Medulla oblongata (tissue), 1 donor: ENCODE measurements at regions not wholly inside any gene's neighbourhood (a gene's known extent, or its start where the extent isn't known, plus 50 kb on each side); places are given as distances from the start of the nearest gene placed in this dataset.

Experiments
- DNase-seq: peaks from one replicate; pipeline ENCODE4 v3.0.0-alpha.2; 2015; ENCODE audit errors: extremely low spot score

DNA sequence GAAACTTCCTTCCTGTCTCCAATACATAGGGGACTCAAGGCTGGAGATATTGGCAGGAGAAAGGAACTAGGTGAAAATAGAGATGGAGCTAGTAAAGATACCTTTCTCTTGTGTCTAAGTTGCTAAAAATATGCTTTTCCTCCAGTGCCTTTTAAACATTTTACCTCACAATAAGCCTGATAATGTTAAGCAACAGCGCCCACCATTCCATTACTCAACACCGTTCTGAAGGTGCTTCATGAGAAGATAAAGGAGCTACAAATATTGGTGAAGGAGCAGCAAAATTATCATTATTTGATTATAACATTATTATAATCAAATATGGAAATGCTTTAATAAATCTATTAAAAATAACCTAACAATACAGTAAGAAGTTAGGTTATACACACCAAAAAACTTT is 83.6 kb upstream of the BARX2 start:
- no peak for DNase-seq

DNA sequence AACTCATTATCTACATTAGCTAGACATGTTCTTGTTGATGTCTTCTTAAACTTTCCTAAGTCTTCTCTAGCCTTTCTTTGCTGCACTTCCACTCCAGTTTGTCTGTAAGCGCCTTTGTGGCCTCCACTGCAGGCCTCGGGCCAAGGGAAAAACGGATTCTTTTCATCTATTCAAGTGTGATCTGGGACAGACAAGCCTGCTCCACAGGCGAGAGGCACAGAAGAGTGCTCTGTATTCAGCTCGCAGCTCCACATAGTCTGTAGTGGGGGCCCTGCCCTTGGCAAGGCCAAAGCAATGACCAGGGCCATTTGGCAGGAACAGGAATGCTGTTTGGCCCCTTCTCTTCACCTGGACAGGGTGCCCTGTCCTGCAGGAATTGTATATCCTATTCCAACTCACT is 84.1 kb upstream of the BARX2 start:
- DNase-seq, result peak; percentile 94

DNA sequence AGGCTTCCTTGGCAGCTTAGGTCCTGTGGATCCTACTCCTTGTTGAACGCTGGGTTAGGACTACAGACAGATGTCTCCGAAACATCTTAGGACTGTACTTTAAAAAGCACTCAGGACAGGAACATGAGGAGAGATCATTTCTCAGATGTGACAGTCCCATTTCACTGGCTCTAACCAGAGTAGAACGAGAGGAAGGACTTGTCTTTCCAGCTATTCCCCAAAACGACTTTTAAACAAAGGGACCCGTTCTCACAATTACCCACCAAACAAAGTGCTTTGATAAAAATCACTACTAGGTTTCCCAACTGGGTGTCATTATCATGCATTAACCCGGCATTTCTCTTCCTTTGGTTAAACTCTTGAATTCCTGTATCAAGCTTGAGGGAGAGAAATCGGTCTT is 84.7 kb upstream of the BARX2 start:
- DNase-seq, result no peak

DNA sequence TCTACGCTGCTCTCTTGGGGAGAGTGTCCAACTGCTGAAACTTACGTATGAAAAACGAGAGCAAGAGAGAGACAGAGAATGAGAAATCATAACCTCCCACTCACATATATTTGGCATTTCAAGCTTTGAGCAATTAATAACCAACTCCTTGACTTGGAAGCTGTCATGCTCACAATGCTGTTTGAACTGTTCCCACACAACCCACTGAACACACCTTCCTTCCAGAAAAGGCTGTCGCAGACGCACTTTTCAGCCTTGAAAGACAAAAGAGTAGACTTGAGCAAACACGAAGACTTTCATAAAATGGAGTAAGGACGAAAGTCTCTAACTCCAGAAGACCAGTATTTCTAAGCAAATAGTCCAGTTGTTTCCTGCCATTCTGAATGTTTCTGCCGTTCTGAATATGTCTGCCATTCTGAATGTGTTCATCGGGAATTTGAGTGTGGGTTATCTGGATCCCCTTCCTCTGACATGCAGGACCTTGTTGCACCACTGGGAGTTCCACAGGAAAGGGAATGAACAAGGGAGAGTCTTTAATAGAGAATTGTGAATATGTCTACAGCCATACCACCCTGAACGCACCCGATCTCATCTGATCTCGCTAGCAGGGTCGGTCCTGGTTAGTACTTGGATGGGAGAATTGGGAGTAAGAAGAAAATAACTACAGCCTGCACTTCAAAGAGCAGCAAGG is 86.2 kb upstream of the BARX2 start:
- no peak for DNase-seq

DNA sequence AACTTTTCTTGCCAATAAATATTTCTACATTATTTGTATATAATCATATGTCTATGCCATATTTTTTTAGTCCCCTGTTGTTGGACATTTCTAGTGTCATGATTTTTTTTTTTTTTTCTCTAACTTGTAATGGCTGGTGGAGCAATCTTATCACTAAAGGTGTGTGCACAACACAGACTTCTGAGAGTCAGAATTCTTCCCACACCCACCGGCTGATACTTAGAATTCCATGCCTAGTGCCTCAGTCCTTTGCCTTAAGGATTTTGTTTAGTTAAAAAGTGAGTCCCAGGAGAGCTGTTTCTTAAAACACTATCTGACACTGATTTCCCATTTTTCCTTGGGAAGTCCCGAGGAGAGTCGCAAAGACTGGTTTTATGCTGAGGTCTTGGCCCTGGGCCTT is 87.7 kb upstream of the BARX2 start:
- no peak for DNase-seq

DNA sequence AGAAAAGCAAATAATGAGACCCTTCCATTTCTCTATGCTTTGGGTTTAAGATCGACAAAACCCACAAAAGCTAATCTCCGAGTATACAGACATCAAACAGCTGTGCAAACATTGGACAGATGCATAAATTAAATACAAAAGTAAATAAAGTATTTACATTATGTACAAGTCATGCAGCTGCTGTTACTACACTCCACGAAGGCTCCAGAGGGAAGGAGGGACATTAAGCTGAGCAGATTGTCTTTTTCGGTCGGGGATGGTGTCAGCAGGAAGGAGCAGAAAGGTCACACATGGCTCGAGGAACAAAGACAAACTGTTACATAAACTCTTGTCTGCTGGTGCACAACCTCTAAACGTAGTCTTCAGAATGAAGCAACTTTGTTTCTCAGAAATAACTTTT is 88.8 kb upstream of the BARX2 start:
- no peak for DNase-seq

- no peak for DNase-seq
Observed at GRCh38 chr11:129285402-129285786, 90.3 kb upstream of the BARX2 start.

- DNase-seq, result no peak
Observed at GRCh38 chr11:129283141-129283540, 91.0 kb upstream of the ARHGAP32 start.

DNA sequence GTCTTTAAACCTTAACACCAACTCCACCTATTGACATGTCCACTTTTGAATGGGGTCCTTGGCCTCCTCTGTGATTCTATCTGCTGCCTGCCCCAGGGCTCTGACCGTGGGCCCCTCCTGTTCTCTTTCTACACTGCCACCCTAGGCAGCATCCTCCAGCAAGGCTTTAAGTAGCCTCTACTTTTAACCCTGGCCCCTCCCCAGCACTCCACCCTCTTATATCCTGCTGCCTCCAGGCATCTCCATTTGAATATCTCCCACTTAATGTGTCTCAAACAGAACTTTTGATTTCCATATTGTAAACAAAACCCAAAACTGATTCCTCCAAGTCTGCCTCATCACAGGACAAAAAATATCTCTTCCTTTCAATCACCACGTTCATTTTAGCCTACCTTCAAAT is 90.5 kb upstream of the ARHGAP32 start:
- no peak for DNase-seq

- no peak for DNase-seq
Observed at GRCh38 chr11:129281471-129282415, 89.6 kb upstream of the ARHGAP32 start.

DNA sequence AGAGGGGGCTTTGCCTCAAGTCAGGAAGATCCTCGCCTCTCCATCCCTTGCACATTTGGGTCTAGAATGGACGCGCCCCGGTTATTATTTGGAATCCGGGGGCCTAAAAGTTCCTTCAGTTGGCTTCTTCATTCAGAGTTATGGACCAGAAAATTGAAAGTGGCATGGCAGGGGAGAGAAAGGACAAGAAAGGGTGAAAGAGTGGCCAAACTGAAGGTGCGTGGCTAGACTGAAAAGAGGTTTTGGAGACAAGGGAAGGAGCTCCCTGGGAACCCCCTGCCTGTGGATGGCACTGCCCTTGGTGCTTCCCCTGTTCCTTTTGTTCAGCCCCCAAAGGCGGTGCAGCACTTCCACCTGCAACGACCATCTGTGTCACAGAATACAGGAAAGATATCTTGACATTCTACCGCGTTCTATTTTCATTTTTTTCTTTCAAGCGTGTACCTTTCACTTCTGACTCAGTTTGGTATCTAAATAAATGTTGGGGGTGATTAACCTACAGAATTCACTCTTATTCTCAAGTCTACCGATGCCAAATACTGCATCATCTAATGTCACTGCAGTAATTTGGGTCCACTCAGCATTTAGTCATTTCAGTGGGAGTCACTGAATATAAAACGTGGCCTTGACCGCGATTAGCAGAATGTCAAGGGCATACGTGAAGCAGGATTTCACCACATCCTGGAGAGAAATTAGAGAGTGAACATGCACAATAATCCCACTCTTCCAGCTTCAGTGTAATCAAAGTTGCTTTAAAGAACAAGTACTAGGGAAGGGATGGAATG is 88.1 kb upstream of the ARHGAP32 start:
- peak; percentile 37 for DNase-seq

DNA sequence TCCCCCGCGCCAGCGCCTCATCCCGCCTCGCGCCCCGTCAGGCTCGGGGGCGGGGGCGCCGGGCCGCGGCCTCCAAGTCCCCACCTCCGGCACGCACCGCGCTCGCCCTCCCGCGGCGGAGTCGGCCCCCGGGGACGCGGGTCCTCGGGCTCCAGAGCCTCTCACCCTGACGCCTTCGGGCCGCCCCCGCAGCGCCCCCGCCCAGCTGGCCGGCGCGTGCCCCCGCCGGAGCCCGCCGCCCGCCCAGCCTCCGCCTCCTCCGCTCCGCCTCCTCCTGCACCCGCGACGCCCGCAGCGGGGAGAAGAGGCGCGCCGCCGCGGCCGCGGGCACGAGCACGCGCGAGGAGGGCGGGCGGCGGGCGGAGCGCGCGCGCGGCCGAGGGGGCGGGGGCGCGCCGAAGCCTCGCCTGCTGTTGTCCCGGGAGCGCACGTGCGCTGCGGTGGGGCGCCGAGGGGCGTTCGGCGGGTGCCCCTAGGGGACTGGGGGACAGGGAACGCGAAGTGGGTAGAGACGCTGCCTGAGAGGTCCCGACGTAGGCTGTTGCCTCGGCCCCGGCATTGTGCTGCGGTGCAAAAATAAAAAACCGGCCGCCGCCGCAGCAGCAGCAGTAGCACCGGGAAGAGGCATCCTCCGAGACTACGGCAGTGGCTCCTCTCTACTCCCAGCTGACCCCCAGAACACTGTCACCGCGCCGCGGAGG is 87.4 kb upstream of the ARHGAP32 start:
- DNase-seq, result peak; percentile 89

DNA sequence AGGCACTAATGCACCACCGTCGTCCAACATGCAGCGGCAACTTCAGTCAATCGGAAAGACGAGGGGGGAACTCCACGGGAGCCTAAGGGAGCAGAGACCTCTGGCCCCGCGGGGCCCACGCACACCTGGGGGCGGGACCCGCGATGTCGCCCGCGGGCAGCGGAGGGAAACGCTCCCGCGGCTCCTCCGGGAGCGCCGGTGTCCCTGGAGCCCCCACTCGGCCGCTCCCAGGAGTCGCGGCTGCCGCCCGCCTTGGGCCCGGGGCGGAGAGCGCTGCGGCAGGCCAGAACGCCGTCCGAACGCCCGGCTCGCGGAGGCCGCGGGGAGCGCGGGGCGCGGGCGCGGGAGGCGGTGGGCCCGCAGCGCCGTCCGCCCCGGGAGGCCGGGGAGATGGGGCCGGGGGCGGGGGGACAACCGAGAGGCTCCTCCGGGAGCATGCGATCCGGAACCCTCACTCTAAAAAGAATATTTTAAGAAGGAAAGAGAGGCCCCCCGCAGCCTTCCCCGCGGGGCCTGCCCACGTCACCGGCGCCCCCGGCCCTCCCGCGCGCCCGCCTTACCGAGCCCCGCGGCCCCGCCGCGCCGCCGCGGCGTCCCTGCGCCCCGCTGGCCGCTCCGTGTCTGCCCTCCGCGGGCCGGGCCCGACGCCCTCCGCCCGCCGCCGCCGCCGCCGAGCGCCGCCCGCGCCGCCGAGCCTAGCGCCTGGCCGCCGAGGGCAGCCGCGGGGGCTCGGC is 86.6 kb upstream of the ARHGAP32 start:
- no peak for DNase-seq

DNA sequence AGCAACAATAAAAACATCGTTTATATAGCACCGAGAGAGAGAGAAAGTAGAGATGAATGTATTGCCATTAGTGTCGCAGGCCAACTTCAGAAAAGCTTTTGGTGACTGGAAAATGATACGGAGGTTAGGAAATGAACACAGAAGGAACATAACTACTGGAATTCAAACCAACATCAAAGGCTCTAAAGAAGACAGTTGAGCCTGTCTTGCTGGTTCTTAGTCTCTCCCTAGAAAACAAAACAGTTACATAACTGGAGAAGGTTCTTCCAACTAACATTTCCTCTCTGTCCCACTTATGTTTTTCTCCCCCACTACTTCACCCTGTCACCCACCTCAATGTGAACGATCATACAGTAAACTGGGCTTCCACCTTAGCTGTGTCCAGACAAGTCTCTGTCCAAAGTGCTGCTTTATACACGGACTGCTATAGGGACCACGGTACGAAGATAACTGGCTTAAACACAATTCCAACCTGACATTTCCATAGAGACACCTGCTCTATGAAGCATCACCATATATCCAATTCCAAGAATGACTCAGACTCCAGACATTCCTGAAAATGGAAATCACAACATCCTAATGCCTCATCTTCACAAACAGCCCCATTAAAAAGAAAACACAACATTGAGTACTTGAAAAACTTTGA is 85.2 kb upstream of the ARHGAP32 start:
- DNase-seq, result no peak

- no peak for DNase-seq
Observed at GRCh38 chr11:129275828-129276227, 83.7 kb upstream of the ARHGAP32 start.

- DNase-seq, result peak; percentile 23
Observed at GRCh38 chr11:129273944-129274711, 82.0 kb upstream of the ARHGAP32 start.

DNA sequence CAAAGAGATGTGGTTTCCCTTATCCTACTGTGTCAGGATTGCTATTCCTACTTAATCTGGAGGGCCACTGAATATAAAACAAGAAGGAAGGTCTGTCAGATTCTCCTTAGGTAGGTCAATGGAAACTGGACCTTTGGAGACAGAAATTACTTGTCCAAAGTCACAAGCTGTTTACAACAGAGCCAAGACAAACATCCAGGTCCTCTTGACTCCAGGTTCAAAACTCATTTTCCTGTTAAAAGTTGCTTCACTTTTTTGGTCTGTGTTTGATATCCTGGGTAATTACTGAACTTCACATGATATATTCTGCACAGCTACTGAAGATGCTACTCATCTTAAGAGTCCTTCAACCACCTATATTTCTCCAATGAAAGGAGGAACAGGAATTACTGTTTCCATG is 81.2 kb upstream of the ARHGAP32 start:
- DNase-seq, result no peak

DNA sequence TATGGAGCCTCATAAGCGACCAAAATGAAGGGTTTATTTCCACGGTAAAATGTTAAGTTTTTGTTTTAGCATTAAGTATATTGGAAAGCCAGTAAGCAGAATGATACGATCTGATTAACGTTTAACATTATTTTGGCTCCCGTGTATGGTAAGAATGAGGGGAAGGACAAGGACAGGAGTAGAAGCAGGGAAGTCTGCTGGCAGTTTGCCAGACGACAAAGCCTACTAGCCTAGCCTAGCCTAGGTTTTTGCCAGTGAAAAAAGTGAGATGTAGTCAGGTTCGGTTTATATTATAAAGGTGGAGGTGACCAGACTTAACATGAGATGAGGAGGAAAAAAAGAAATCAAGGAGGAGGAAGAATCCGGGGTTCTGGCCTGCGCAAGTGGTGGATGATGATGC is 78.9 kb upstream of the ARHGAP32 start:
- no peak for DNase-seq

GRCh38 chr11:129270446-129270845 is 78.3 kb upstream of the ARHGAP32 start:
- no peak for DNase-seq

- no peak for DNase-seq
Observed at GRCh38 chr11:129268371-129268770, 76.2 kb upstream of the ARHGAP32 start.
